Testis (tissue), 2 donors: ENCODE measurements at regions not wholly inside any gene's neighbourhood (a gene's known extent, or its start where the extent isn't known, plus 50 kb on each side); places are given as distances from the start of the nearest gene placed in this dataset.

Experiments
- DNase-seq: peaks from one replicate; pipeline ENCODE4 v3.0.0-alpha.2; 2019
- H3K27ac ChIP-seq, 2 donors: fragments of 200-600 bp; sonication (generic); one replicate each; pipeline ENCODE4 v1.5.1; 2019
- H3K27me3 ChIP-seq: fragments of 200-600 bp; sonication (generic); one replicate; pipeline ENCODE4 v1.5.1; 2019
- H3K36me3 ChIP-seq: fragments of 200-600 bp; sonication (generic); one replicate; pipeline ENCODE4 v1.5.1; 2017; ENCODE audit warnings: low read depth; ENCODE audit errors: missing control alignments
- H3K4me1 ChIP-seq: fragments of 200-600 bp; sonication (generic); one replicate; pipeline ENCODE4 v1.5.1; 2019
- H3K4me3 ChIP-seq, 2 donors: fragments of 200-600 bp; sonication (generic); one replicate each; pipeline ENCODE4 v1.5.1; 2017 to 2019
- H3K9me3 ChIP-seq: fragments of 200-600 bp; sonication (generic); one replicate; pipeline ENCODE4 v1.5.1; 2017
- CTCF ChIP-seq, 3 experiments: fragments of 450-650 bp in 2 of 3; fragments of 200-600 bp in 1 of 3; sonication (generic) in 1 of 3; IDR thresholded peaks; one replicate each; pipeline ENCODE4 v1.5.1; 2016 to 2019; ENCODE audit warnings: antibody characterized with exemption in 3 of 3, mild to moderate bottlenecking in 2 of 3, moderate library complexity in 1 of 3
- POLR2A ChIP-seq: fragments of 450-650 bp; IDR thresholded peaks from one replicate; pipeline ENCODE4 v1.6.1; 2017; ENCODE audit warnings: antibody characterized with exemption, mild to moderate bottlenecking, moderate library complexity
- whole genome bisulfite sequencing, 2 donors: methylation state at CpG; one replicate each; pipeline ENCODE4 v1.1.5; 2018; 5-methylcytosine and 5-hydroxymethylcytosine counted together
- intact Hi-C: fragments of 100-400 bp; cut with DNase I; formaldehyde crosslinking; loops from one replicate; pipeline ENCODE4 v1.15.1; 2023; ENCODE audit warnings: low total_unique reads

- 72 to 76% methylated on average over 5 of the region's 5 CpGs for WGBS, 2 donors
- no peaks in the 10 kb centered on the region for H3K4me1 ChIP-seq
- H3K36me3 ChIP-seq, result no peaks in the 10 kb centered on the region
Measured at GRCh38 chr1:59122527-59122926, 174.4 kb upstream of the FGGY start.

GRCh38 chr1:59123081-59123681 is 173.7 kb upstream of the FGGY start:
- intact Hi-C loops, result no loop called here
- no peak for TF ChIP-seq POLR2A
- TF ChIP-seq CTCF (IDR thresholded peaks at IDR 0.05), result no peak
- H3K27me3 ChIP-seq, result no peaks in the 10 kb centered on the region
- no peaks in the 10 kb centered on the region for H3K36me3 ChIP-seq
- H3K4me3 ChIP-seq, result no peak overlapping the region
- H3K9me3 ChIP-seq, result no peaks in the 10 kb centered on the region
- DNase-seq, result no peak
- no peaks in the 10 kb centered on the region for H3K4me1 ChIP-seq
- 89 to 92% methylated on average over 2 of the region's 2 CpGs for WGBS, 2 donors
- no peak overlapping the region for H3K27ac ChIP-seq

More at GRCh38 chr1:59122527-59122926, 174.4 kb upstream of the FGGY start:
- no peaks in the 10 kb centered on the region for H3K9me3 ChIP-seq
- no peak overlapping the region for H3K4me3 ChIP-seq
- H3K27ac ChIP-seq, result no peak overlapping the region
- no peaks in the 10 kb centered on the region for H3K27me3 ChIP-seq
- no peak for TF ChIP-seq CTCF (IDR thresholded peaks at IDR 0.05)
- TF ChIP-seq POLR2A, result no peak
- intact Hi-C loops, result no loop called here
- no peak for DNase-seq

- H3K4me3 ChIP-seq, result no peak overlapping the region
- no peaks in the 10 kb centered on the region for H3K36me3 ChIP-seq
- no peaks in the 10 kb centered on the region for H3K27me3 ChIP-seq
- intact Hi-C loops, result no loop called here
- no peaks in the 10 kb centered on the region for H3K9me3 ChIP-seq
- no peak for DNase-seq
- no peak for TF ChIP-seq CTCF (IDR thresholded peaks at IDR 0.05)
- no peak for TF ChIP-seq POLR2A
- H3K4me1 ChIP-seq, result no peaks in the 10 kb centered on the region
- WGBS, 2 donors, result 89 to 93% methylated on average over 2 of the region's 2 CpGs
- H3K27ac ChIP-seq, result no peak overlapping the region
Measured at GRCh38 chr1:59124166-59124565, 172.7 kb upstream of the FGGY start.

GRCh38 chr1:59125154-59125553 is 171.7 kb upstream of the FGGY start:
- Histone ChIP-seq H3K27ac (no peak overlapping the region), H3K4me3 (no peak overlapping the region), H3K4me1 (no peaks in the 10 kb centered on the region), H3K9me3 (no peaks in the 10 kb centered on the region), H3K27me3 (no peaks in the 10 kb centered on the region), H3K36me3 (no peaks in the 10 kb centered on the region)
- 92 to 100% methylated on average over 2 of the region's 2 CpGs for WGBS, 2 donors
- intact Hi-C loops, result no loop called here
- DNase-seq, result no peak
- no peak for TF ChIP-seq CTCF (IDR thresholded peaks at IDR 0.05)

- WGBS, 2 donors, result 84 to 85% methylated on average over 3 of the region's 3 CpGs
- Histone ChIP-seq H3K4me3 (no peak overlapping the region), H3K27ac (no peak overlapping the region), H3K4me1 (no peaks in the 10 kb centered on the region), H3K9me3 (no peaks in the 10 kb centered on the region), H3K36me3 (no peaks in the 10 kb centered on the region), H3K27me3 (no peaks in the 10 kb centered on the region)
- DNase-seq, result no peak
- TF ChIP-seq CTCF (IDR thresholded peaks at IDR 0.05) (no peak), POLR2A (no peak)
- intact Hi-C loops, result no loop called here
Measured at GRCh38 chr1:59125676-59126320, 171.1 kb upstream of the FGGY start.
